Fibroblast of the aortic adventitia (primary cell): ENCODE measurements at regions not wholly inside any gene's neighbourhood (a gene's known extent, or its start where the extent isn't known, plus 50 kb on each side); places are given as distances from the start of the nearest gene placed in this dataset.

Experiments used
- DNase-seq: peaks from one replicate; pipeline ENCODE4 v3.0.0-alpha.2; 2010; ENCODE audit warnings: low read depth
- H3K4me3 ChIP-seq: 2 replicates; pipeline ENCODE4 v1.5.1; 2011; ENCODE audit warnings: low read depth, mild to moderate bottlenecking, control low read depth, low read length, moderate library complexity
- TF ChIP-seq, protein P1 (sequence below): IDR thresholded peaks from 2 replicates; pipeline ENCODE4 v1.5.1; 2011; ENCODE audit warnings: mild to moderate bottlenecking, low read length, control low read depth, inconsistent platforms; ENCODE audit not compliant: insufficient read depth

- TF ChIP-seq, protein P1, sequence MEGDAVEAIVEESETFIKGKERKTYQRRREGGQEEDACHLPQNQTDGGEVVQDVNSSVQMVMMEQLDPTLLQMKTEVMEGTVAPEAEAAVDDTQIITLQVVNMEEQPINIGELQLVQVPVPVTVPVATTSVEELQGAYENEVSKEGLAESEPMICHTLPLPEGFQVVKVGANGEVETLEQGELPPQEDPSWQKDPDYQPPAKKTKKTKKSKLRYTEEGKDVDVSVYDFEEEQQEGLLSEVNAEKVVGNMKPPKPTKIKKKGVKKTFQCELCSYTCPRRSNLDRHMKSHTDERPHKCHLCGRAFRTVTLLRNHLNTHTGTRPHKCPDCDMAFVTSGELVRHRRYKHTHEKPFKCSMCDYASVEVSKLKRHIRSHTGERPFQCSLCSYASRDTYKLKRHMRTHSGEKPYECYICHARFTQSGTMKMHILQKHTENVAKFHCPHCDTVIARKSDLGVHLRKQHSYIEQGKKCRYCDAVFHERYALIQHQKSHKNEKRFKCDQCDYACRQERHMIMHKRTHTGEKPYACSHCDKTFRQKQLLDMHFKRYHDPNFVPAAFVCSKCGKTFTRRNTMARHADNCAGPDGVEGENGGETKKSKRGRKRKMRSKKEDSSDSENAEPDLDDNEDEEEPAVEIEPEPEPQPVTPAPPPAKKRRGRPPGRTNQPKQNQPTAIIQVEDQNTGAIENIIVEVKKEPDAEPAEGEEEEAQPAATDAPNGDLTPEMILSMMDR: no peak
- H3K4me3 ChIP-seq: no peak overlapping the region
- no peak for DNase-seq
Observed at GRCh38 chr17:43327834-43328420, 70.9 kb upstream of the ARL4D start.

GRCh38 chr17:43327421-43327820 is 71.4 kb upstream of the ARL4D start:
- no peak overlapping the region for H3K4me3 ChIP-seq
- no peak for DNase-seq
- TF ChIP-seq, protein P1: no peak

DNA sequence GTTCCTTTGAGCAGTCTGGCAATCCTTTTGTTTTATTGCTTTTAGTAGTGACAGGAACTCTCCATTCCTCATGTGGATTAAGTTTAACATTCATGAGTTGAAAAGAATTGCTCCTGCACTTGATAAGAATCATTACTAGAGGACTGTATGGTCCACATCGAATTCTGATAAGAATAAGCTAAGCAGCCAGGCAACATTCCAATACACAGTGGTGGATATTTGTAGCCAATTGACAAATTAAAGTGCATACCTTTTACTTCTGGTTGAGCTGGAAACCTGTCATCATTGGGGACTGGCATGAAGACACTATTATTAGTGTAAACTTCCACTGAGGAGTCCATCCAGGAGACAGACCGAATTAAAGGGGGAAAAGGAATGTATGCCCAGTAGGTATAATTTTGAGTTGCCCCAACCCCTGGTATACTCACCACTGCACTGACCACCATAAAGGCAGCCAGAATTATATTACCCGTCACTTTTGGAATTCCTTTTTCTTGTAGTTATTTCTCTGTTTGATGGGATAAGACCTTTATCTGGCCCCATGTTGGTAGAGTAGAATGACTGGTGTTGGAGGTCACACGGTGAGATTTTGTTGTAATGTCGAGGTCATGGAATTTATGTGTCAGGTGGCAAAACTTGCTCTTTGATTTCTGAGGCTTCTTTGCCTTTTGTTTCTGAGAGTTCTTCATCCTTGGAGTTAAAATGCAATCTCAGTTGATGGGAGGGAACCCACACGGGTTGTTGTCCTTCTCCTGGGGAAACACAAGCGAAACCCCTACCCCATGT is 72.1 kb upstream of the ARL4D start:
- no peak for DNase-seq
- no peak overlapping the region for H3K4me3 ChIP-seq
- TF ChIP-seq, protein P1: no peak

- H3K4me3 ChIP-seq: no peak overlapping the region
- TF ChIP-seq, protein P1: no peak
- no peak for DNase-seq
Observed at GRCh38 chr17:43324205-43324893, 74.4 kb upstream of the ARL4D start.

GRCh38 chr17:43319293-43320124 is 79.3 kb upstream of the ARL4D start:
- TF ChIP-seq, protein P1: no peak
- H3K4me3 ChIP-seq: no peak overlapping the region
- DNase-seq: no peak

DNA sequence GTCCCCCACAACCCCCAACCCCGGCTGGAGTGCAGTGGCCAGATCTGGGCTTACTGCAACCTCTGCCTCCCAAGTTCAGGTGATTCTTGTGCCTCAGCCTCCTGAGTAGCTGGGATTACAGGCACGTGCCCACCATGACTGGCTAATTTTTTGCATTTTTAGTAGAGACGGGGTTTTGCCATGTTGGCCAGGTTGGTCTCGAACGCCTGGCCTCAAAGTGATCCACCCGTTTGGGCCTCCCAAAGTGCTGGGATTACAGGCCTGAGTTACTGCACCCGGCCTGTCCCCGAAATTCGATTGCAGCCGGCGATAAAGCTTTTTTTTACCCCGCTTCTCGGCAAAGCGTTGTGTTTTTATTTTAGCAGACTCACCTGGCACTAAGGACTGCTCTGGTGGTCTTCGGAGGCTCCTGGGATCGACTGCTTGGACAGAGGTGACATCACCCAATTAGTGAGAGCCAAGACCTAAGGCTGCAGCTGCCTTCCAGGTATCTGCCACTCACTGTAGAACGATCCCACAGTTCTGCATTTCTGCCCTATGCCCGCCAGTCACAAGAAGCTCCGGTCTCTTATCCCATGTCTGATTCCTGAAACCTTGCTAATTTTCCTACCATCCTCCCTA is 82.2 kb upstream of the ARL4D start:
- no peak overlapping the region for H3K4me3 ChIP-seq
- TF ChIP-seq, protein P1: no peak
- DNase-seq: peak; percentile 6
